Ascending aorta (tissue), 2 donors: ENCODE measurements at regions not wholly inside any gene's neighbourhood (a gene's known extent, or its start where the extent isn't known, plus 50 kb on each side); places are given as distances from the start of the nearest gene placed in this dataset.

Experiments
- DNase-seq, 2 donors: peaks; one replicate each; pipeline ENCODE4 v3.0.0-alpha.2; 2019; ENCODE audit warnings: low spot score in 2 of 2
- H3K27ac ChIP-seq, 2 donors: fragments of 200-600 bp; sonication (generic); one replicate each; pipeline ENCODE4 v1.5.1; 2016 to 2017; ENCODE audit warnings: mild to moderate bottlenecking in 1 of 2
- H3K27me3 ChIP-seq: fragments of 200-600 bp; sonication (generic); one replicate; pipeline ENCODE4 v1.5.1; 2017
- H3K36me3 ChIP-seq, 2 donors: fragments of 200-600 bp; sonication (generic); one replicate each; pipeline ENCODE4 v1.5.1; 2016
- H3K4me1 ChIP-seq, 2 donors: fragments of 200-600 bp; sonication (generic); one replicate each; pipeline ENCODE4 v1.5.1; 2016 to 2017; ENCODE audit warnings: mild to moderate bottlenecking in 1 of 2
- H3K4me3 ChIP-seq, 2 donors: fragments of 200-600 bp; sonication (generic); one replicate each; pipeline ENCODE4 v1.5.1; 2016 to 2017; ENCODE audit warnings: mild to moderate bottlenecking in 1 of 2
- H3K9me3 ChIP-seq, 2 donors: fragments of 200-600 bp; sonication (generic); one replicate each; pipeline ENCODE4 v1.5.1; 2016
- CTCF ChIP-seq, 3 experiments: fragments of 200-600 bp in 2 of 3; fragments of 450-650 bp in 1 of 3; sonication (generic) in 2 of 3; IDR thresholded peaks; one replicate each; pipeline ENCODE4 v1.5.1; 2016 to 2019; ENCODE audit warnings: antibody characterized with exemption in 3 of 3, mild to moderate bottlenecking in 1 of 3, moderate library complexity in 1 of 3
- intact Hi-C: fragments of 100-400 bp; cut with DNase I; formaldehyde crosslinking; loops from one replicate; pipeline ENCODE4 v1.15.1; 2023

GRCh38 chr5:102659151-102659550 lies 96.0 kb upstream of the PAM start:
- no peak for DNase-seq
- intact Hi-C loops, result no loop called here
- H3K4me3 ChIP-seq, result no peak overlapping the region
- no peaks in the 10 kb centered on the region for H3K9me3 ChIP-seq
- no peaks in the 10 kb centered on the region for H3K4me1 ChIP-seq
- no peaks in the 10 kb centered on the region for H3K36me3 ChIP-seq
- H3K27me3 ChIP-seq, result no peaks in the 10 kb centered on the region
- no peak for TF ChIP-seq CTCF (IDR thresholded peaks at IDR 0.05)
- no peak overlapping the region for H3K27ac ChIP-seq

GRCh38 chr5:102660111-102660510 lies 95.0 kb upstream of the PAM start:
- TF ChIP-seq CTCF (IDR thresholded peaks at IDR 0.05), result no peak
- H3K36me3 ChIP-seq, result no peaks in the 10 kb centered on the region

GRCh38 chr5:102663749-102664530 lies 91.2 kb upstream of the PAM start:
- TF ChIP-seq CTCF (IDR thresholded peaks at IDR 0.05), result no peak
- DNase-seq, result no peak
- Histone ChIP-seq H3K9me3 (no peaks in the 10 kb centered on the region), H3K27ac (no peak overlapping the region), H3K27me3 (no peaks in the 10 kb centered on the region), H3K4me1 (no peaks in the 10 kb centered on the region), H3K4me3 (peak overlapping the region in 1 of 2 donors; percentile 15), H3K36me3 (no peaks in the 10 kb centered on the region)
- intact Hi-C loops, result no loop called here

More at GRCh38 chr5:102660111-102660510, 95.0 kb upstream of the PAM start:
- no peaks in the 10 kb centered on the region for H3K27me3 ChIP-seq
- H3K4me1 ChIP-seq, result no peaks in the 10 kb centered on the region
- H3K9me3 ChIP-seq, result no peaks in the 10 kb centered on the region
- no peak overlapping the region for H3K4me3 ChIP-seq
- no peak for DNase-seq
- H3K27ac ChIP-seq, result no peak overlapping the region
- intact Hi-C loops, result no loop called here

GRCh38 chr5:102664616-102665335 lies 90.3 kb upstream of the PAM start:
- Histone ChIP-seq H3K36me3 (no peaks in the 10 kb centered on the region), H3K4me1 (no peaks in the 10 kb centered on the region), H3K4me3 (peak overlapping the region in 1 of 2 donors; percentile 15), H3K27me3 (no peaks in the 10 kb centered on the region), H3K9me3 (no peaks in the 10 kb centered on the region), H3K27ac (no peak overlapping the region)
- TF ChIP-seq CTCF (IDR thresholded peaks at IDR 0.05), result no peak
- DNase-seq, result no peak
- intact Hi-C loops, result no loop called here

- no peak overlapping the region for H3K4me3 ChIP-seq
- no peak for TF ChIP-seq CTCF (IDR thresholded peaks at IDR 0.05)
- no peak overlapping the region for H3K27ac ChIP-seq
- no peaks in the 10 kb centered on the region for H3K9me3 ChIP-seq
- no peaks in the 10 kb centered on the region for H3K36me3 ChIP-seq
- no peaks in the 10 kb centered on the region for H3K27me3 ChIP-seq
- intact Hi-C loops, result no loop called here
- H3K4me1 ChIP-seq, result no peaks in the 10 kb centered on the region
- DNase-seq, result no peak
These were observed 88.8 kb upstream of the PAM start for GRCh38 chr5:102666164-102666946.
